HFF-Myc (cell line): ENCODE measurements at regions not wholly inside any gene's neighbourhood (a gene's known extent, or its start where the extent isn't known, plus 50 kb on each side); places are given as distances from the start of the nearest gene placed in this dataset.

ENCODE experiments used
- DNase-seq: peaks from one replicate; pipeline ENCODE4 v3.0.0-alpha.2; 2011; ENCODE audit warnings: low read depth; ENCODE audit errors: extremely low read depth
- H3K4me3 ChIP-seq: replicated peaks from 2 replicates; pipeline ENCODE4 v1.5.1; 2011; ENCODE audit warnings: low read depth, mild to moderate bottlenecking, control low read depth, low read length
- TF ChIP-seq, protein P1 (sequence below): IDR thresholded peaks from 2 replicates; pipeline ENCODE4 v1.5.1; 2012; ENCODE audit warnings: mild to moderate bottlenecking, low read depth, low read length, control low read depth; ENCODE audit errors: missing control alignments

DNA sequence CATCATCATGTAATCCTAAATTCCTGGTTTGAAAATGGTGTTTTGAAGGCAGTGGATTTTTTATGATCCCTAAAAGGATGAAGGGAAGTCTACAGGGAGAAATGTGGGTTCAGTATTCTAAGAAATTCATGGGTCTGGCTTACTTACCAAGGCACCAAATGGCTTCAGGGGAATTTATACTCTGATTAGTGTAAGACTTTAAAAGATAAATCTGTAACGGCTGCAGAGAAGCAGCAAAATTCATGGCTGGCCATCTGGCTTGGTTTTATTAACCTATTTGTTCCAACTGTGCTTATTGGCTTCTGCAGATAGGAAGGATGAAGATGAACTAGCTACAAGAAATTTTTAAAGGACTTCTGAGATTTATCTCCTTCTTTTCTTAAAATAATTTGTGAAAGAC is 222.8 kb downstream of the TENT4A start:
- TF ChIP-seq, protein P1, sequence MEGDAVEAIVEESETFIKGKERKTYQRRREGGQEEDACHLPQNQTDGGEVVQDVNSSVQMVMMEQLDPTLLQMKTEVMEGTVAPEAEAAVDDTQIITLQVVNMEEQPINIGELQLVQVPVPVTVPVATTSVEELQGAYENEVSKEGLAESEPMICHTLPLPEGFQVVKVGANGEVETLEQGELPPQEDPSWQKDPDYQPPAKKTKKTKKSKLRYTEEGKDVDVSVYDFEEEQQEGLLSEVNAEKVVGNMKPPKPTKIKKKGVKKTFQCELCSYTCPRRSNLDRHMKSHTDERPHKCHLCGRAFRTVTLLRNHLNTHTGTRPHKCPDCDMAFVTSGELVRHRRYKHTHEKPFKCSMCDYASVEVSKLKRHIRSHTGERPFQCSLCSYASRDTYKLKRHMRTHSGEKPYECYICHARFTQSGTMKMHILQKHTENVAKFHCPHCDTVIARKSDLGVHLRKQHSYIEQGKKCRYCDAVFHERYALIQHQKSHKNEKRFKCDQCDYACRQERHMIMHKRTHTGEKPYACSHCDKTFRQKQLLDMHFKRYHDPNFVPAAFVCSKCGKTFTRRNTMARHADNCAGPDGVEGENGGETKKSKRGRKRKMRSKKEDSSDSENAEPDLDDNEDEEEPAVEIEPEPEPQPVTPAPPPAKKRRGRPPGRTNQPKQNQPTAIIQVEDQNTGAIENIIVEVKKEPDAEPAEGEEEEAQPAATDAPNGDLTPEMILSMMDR: no peak
- DNase-seq: no peak
- H3K4me3 ChIP-seq: no peak overlapping the region

DNA sequence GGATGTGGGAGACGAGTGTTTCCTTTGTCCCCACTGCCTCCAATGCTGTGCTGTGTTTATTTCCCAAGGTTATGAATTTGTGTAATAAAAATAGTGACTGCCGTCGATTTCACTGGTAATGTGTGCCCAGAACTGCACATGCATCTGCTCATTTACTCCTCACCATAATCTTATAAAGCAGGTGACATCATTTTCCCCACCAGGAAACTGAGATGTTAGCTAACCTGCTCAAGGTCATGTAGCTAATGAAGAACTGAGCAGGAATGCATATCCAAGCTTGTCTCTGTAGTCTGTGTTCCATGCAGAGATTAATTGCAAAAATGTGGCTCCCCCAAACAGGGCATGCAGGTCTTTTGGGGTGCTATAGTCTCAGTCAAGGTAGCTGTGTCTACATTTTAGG is 224.4 kb downstream of the TENT4A start:
- H3K4me3 ChIP-seq: no peak overlapping the region
- DNase-seq: no peak
- TF ChIP-seq, protein P1: no peak

DNA sequence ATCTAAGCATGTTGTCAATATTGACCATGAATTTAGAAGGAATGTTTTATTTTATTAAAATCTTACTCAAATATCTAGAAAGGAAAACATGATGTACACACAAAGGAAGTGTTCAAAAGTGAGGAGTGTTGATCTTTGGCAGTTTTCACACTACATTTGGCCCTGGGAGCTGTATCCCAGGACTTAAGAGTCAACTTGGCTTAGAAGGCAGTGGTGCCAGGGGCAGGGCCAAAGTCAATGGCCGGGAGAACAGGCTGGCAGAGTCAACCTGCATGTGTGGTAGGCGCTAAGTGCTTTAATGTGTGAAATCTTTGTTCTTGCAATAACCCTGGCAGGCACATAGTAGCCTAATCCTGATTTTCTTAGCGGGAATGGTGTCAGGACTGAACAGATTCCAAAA is 228.4 kb downstream of the TENT4A start:
- no peak overlapping the region for H3K4me3 ChIP-seq
- TF ChIP-seq, protein P1: no peak
- DNase-seq: no peak

DNA sequence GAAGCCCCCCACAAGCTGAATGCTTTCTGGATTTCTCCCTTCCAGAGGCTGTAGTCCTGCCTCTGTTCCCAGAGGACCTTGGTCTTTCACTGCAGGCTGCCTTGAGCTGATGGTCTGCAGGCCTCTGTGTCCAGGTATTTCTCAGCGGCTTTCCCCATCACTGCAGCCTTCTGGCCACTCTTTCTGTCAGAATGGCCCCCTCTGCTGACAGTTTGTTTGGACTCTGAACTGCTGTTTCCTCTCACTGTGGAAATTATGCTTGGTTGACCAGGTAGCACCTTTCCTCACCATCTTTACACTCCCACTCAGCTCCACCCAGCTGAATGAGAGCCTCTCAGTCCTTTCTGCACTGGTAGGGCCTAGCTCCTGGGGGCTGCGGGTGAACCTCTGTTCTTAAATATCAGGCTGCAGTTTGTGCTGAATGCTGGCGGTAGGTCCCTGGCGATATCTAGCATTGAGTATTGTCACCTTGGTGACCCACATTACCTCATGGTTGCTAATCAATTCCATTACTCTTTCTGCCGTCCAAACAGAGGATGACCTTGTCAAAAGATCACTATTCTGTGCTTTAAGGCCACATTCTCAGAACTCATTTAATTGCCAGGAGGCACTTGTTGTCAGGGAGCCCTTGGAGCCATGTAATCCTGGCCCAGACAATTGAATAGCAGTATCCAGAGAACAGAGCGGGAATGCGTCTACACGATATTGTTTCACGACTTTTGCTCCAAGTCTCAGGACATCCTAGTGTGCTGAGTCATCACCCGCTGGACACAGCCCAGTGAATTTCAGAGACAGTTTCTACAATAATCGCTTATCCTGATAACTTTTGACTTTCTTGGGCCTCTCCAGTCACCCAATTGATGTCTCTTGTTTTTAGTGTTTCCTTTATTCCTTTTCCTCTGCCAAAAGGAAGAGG is 230.2 kb downstream of the TENT4A start:
- no peak overlapping the region for H3K4me3 ChIP-seq
- TF ChIP-seq, protein P1: no peak
- DNase-seq: no peak

DNA sequence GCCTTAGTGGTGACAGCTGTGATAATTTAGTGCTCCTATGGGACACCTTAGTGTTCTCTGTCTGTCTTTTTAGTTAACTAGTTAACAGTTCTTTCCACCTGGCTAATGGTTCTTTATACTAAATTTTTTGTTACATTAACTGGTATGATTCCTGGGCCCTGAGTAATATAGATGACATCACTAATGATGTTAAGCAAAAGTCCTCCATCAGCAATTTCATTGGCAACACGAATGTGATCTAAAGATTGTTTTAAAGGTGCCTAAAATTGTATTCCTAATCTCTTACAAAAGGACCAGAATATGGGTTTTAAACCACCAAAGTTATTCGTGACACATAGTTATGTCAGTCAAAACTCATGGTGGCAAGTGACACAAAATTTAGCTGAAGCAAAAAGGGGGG is 235.3 kb downstream of the TENT4A start:
- no peak overlapping the region for H3K4me3 ChIP-seq
- no peak for DNase-seq
- TF ChIP-seq, protein P1: no peak

DNA sequence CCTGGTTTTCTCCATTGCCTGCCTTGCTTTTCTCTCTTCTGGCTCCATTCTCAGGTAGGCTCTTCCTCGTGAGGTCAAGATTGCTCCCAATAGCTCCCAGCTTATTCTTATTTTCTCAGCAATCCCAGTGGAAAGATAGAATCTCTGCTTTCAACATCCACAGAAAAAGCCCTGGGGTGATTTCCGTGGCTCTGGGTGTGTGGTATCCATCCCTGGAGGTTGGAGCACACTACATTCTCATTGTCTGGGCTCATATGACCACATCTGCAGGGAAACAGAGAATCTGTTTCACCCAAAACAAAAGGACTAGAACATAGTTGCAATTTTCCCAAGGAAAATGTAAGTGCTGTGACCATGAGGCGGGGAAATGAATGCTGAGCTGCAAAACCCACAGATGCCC is 236.0 kb downstream of the TENT4A start:
- no peak for DNase-seq
- no peak overlapping the region for H3K4me3 ChIP-seq
- TF ChIP-seq, protein P1: no peak
